NCI-H1092 (cell line): ENCODE measurements at regions not wholly inside any gene's neighbourhood (a gene's known extent, or its start where the extent isn't known, plus 50 kb on each side); places are given as distances from the start of the nearest gene placed in this dataset.
"Not testable (repeated sequence)": the region's sequence is repeated elsewhere in the genome, so short reads cannot be mapped to it uniquely, and the experiment has no call there.

Experiments
- DNase-seq: peaks from one replicate; lab custom pipeline; 2025; lab: John Stamatoyannopoulos, UW

DNA sequence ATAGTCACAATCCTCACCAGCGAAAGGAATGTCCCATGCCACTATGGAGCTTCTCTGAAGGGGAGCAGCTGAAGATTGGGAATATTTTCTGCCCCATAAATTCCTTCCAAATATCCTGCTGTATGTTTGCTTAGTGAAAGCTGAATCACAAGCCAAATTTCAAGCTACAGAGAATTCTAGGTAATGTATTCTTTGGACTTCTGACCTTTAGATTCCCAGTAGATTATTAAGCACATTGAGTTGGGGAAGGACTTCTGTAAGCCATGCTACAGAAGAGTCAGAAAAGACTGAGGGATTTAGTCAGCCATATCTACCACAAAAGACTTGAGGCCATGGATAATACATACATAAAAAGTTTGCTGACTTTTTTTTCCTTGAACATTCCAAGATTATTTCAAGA is 1342.0 kb upstream of the NUDT12 start:
- DNase-seq: no peak

GRCh38 chr5:104903941-104904340 is 1341.4 kb upstream of the NUDT12 start:
- no peak for DNase-seq

- no peak for DNase-seq
Measured at GRCh38 chr5:104891596-104891995, 1329.0 kb upstream of the NUDT12 start.

GRCh38 chr5:104890767-104891166 is 1328.2 kb upstream of the NUDT12 start:
- no peak for DNase-seq

GRCh38 chr5:104859437-104859836 is 1296.8 kb upstream of the NUDT12 start:
- no peak for DNase-seq

DNA sequence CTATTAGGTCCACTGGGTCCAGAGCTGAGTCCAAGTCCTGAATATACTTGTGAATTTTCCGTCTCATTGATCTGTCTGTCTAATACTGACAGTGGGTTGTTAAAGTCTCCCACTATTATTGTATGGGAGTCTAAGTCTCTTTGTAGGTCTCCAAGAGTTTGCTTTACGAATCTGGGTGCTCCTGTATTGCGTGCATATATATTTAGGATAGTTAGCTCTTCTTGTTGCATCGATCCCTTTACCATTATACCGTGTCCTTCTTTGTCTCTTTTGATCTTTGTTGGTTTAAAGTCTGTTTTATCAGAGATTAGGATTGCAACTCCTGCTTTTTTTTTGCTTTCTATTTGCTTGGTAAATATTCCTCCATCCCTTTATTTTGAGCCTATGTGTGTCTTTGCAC is 1289.5 kb upstream of the NUDT12 start:
- not testable (repeated sequence) for DNase-seq

DNA sequence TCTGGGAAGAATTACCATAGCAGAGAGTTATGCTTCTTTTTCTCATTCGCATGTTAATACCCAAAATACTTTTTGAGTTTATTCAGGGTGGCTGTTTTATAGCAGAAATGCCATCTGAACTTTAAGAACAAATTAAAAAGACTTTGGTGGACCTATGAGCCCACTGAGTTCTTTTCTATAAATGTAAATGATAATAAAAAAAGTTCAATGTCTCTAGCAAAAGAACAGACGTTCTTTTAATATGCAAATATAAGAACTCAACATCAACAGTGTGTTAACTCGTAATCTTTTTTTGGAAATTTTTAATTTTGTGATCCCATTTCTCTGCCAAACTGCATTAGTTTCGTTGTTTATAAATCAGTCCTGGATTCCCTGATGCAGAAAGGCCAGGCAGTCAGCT is 1283.0 kb upstream of the NUDT12 start:
- DNase-seq: no peak

GRCh38 chr5:104843822-104844221 is 1281.2 kb upstream of the NUDT12 start:
- DNase-seq: no peak

DNA sequence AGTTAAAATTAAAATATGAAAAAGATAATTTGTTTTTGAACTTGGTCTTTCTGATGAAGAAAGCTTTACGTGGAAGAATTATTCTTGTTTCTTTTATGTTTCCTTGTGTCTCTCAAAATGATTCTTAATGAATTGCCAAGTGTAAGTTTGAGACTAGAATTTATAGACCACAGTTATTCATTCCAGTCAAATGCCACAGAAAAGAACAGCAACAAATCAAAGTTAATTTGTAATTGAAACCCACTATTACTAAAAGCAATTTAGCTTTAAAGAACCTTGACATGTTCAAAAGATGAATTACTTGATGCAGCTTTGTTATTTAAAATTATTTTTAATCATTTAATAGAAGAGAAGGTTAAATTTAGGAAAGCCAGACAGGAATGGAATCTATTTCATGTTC is 1277.7 kb upstream of the NUDT12 start:
- DNase-seq: no peak

DNA sequence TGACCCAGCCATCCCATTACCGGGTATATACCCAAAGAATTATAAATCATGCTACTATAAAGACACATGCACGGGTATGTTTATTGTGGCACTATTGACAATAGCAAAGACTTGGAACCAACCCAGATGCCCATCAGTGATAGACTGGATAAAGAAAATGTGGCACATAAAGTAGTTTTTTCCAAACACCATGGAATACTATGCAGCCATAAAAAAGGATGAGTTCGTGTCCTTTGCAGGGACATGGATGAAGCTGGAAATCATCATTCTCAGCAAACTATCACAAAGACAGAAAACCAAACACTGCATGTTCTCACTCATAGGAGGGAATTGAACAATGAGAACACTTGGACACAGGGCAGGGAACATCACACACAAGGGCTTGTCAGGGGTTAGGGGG is 1268.9 kb upstream of the NUDT12 start:
- DNase-seq: not testable (repeated sequence)

GRCh38 chr5:104821606-104822005 is 1259.0 kb upstream of the NUDT12 start:
- no peak for DNase-seq

DNA sequence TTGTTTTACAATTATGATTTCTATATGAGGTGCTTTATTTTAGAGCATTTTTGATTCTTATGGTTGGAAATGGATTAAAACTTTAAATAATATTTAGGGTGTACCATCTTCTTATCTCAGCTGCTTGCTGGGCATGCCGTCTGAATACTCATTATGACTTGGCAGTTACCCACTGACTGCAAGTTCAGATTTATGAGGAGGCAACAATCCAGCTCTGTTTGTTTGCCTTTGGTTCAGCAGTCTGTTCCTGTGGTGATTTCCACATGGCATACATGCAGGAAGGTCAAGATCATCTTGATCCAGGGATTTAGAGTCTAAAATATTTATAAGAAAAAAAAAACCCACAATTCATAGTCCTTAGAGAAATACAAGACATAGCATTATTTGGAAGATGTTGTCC is 1254.5 kb upstream of the NUDT12 start:
- DNase-seq: no peak

GRCh38 chr5:104815212-104815611 is 1252.6 kb upstream of the NUDT12 start:
- DNase-seq: no peak

DNA sequence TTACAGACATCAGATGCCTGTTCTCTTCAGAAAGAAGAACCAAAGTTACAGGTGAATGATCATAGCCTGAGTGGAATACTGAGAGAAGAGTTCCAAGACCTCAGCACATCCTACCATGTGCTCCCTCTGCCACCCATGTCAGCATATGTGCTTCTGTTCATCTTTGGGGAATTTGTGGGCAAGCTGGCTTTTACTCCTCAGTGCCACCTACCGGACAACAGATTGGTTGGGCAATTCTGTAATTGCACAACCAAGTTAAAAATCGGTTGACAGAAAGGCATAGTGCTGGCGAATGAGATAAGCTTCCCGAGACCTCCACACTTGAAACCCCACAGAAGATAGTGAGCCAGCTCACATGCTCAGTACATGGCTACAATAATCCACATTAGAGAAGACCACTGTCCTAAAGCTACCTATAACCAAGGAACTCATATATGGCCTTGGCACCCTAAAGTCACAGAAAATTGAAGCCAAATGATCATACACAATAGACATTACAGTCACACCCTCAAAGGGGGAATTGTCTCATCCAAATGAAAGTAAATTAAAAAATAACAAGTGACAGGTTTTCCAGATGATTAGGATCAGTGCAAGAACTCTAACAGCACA is 1238.0 kb upstream of the NUDT12 start:
- no peak for DNase-seq

GRCh38 chr5:104793755-104794080 is 1231.1 kb upstream of the NUDT12 start:
- no peak for DNase-seq

DNA sequence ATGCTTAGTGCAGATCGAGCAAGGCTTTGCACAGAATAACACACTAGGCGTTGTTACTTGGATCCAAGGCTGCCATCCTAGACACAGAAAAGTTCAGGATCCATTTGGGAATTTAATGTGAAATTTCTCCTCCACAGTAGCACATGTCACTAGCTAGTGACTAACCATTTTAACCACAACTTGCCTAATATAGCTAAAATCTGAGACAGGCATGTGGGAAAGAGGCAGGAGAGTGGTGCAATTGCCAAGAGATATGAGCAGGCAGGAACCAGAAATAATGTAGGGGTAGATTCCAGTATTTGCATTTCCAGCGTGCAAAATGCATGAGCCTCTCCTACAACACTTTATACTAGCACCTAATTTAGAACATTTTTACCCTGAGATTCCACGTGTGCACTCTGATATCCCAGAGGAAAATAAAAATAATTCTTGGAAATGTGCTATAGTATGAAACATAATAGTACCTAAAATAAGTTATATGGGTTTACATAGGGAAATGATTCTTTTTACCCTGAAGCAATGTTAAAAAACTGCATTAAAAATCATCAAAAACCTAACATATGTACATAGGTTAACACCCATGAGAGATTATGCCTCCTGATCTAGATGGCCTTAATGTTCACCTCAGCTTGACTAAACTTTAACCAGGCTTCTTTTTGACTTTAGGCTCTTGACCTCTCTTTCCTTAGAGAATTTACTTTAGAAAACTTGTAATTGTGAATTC is 1230.6 kb upstream of the NUDT12 start:
- DNase-seq: no peak

GRCh38 chr5:104789366-104789765 is 1226.8 kb upstream of the NUDT12 start:
- DNase-seq: no peak

DNA sequence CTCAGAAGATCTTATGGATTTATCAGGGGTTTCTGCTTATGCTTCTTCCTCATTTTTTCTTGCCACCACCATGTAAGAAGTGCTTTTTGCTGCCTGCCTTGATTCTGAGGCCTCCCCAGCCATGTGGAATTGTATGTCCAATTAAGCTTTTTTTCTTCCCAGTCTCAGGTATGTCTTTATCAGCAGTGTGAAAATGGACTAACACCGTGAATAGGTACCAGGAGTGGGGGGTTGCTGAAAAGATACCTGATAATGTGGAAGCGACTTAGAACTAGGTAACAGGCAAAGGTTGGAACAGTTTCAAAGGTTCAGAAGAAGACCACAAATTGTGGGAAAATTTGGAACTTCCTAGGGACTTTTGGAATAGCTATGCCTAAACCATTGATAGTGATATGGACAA is 1222.5 kb upstream of the NUDT12 start:
- DNase-seq: no peak

DNA sequence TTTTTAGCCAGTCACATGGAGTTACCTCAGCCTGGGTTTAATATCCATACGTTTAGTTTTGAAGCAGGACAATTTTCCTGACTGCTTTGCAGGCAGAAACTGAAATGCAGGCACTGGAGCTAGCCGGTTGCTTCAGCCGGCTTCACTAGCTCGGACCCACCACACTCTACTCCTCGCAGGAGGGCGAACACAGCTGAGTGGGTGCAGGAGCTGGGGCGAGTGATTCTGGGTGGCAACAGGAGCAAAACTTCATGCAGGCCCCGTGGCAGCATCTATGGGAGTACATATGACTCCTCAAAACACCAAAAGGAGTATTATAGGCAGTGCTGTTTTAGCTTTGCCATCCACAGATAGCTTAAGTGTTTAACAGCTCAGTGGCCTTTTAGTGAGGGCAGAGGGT is 1211.8 kb upstream of the NUDT12 start:
- DNase-seq: no peak

- no peak for DNase-seq
Measured at GRCh38 chr5:104764197-104764596, 1201.6 kb upstream of the NUDT12 start.

GRCh38 chr5:104763216-104763615 is 1200.6 kb upstream of the NUDT12 start:
- DNase-seq: no peak

DNA sequence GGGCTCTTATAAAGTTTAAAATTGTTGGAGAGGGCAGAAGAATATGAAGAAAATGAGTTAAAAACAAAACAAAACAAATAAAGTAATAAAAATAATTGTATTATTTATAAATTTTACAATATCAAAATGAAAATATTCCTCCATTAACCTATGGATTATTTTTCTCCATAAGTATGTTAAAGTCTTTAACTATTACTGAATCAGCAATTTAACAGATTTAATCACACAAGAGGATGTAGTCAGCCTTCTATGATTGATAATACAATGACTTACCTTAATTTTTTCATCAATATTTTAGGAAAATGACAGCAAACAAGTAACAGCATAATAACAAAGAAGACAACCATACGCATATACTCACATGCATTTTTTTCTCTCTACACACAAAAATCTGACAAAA is 1195.3 kb upstream of the NUDT12 start:
- no peak for DNase-seq

DNA sequence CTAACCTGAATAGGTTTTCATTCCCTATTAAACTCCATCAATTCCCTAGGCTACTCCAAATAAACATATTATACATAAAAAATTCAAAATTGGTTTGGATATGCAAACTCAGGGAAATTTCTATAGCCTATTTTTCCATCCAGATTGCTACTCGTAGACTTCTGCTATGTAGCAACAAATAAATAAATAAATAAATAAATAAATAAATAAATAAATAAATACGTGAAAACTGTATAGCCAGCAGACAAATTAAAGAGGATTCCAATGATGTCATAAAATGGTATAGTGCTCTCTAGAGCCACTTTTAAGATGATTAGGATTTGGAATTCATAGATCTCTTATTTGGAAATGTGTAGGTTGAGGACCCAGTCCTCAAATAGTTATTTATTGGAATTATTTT is 1193.2 kb upstream of the NUDT12 start:
- DNase-seq: no peak

- no peak for DNase-seq
Measured at GRCh38 chr5:104754311-104754995, 1191.9 kb upstream of the NUDT12 start.
